SK-N-SH (cell line): ENCODE measurements at regions not wholly inside any gene's neighbourhood (a gene's known extent, or its start where the extent isn't known, plus 50 kb on each side); places are given as distances from the start of the nearest gene placed in this dataset.
A peak's percentile ranks its signal among the peaks of the same experiment; 100 is the strongest.

Experiments used
- CTCF ChIA-PET: fragments of 300-600, 350-600 bp; formaldehyde crosslinking; extraction: SDS; loops from one replicate; lab custom pipeline; 2021; lab: Yijun Ruan, JAX
- POLR2A ChIA-PET: fragments of 350-600 bp; sonication (Branson Sonifier 250); formaldehyde crosslinking; extraction: SDS; loops from one replicate; lab custom pipeline; 2020; ENCODE audit warnings: antibody characterized with exemption, inconsistent platforms; lab: Yijun Ruan, JAX
- DNase-seq: peaks from one replicate; pipeline ENCODE4 v3.0.0; 2012
- H2AFZ ChIP-seq: fragments of 200-600 bp; sonication (generic); 2 replicates; pipeline ENCODE4 v1.8.1; 2016; ENCODE audit warnings: antibody characterized with exemption, mild to moderate bottlenecking, low read depth
- H3F3A ChIP-seq: fragments of 200-600 bp; sonication (generic); replicated peaks from 2 replicates; pipeline ENCODE3; 2016; ENCODE audit warnings: antibody characterized with exemption, mild to moderate bottlenecking; ENCODE audit not compliant: insufficient read depth
- H3K27ac ChIP-seq, 2 experiments: fragments of 200-500 bp in 1 of 2; fragments of 200-600 bp in 1 of 2; sonication (Bioruptor generic) in 1 of 2; sonication (generic), shearing (Covaris generic) in 1 of 2; 2 replicates each; pipeline versions ENCODE4 v1.5.1 to v1.6.1; 2014 to 2016; ENCODE audit warnings: low read depth in 2 of 2, inconsistent platforms in 1 of 2, low read length in 1 of 2, mild to moderate bottlenecking in 1 of 2, mixed read lengths in 1 of 2
- H3K27me3 ChIP-seq: fragments of 200-600 bp; sonication (generic), shearing (Covaris generic); 2 replicates; pipeline ENCODE4 v1.6.1; 2016; ENCODE audit warnings: mixed run types; ENCODE audit not compliant: insufficient read depth
- H3K36me3 ChIP-seq, 2 experiments: fragments of 200-500 bp in 1 of 2; fragments of 200-600 bp in 1 of 2; sonication (Bioruptor generic) in 1 of 2; sonication (generic) in 1 of 2; replicated peaks in 1 of 2; 2 replicates each; pipeline versions ENCODE3 to v1.5.1; 2014 to 2016; ENCODE audit warnings: low read length in 1 of 2, mild to moderate bottlenecking in 1 of 2; ENCODE audit not compliant: insufficient read depth in 2 of 2, control insufficient read depth in 1 of 2
- H3K4me1 ChIP-seq, 2 experiments: fragments of 200-500 bp in 1 of 2; fragments of 200-600 bp in 1 of 2; sonication (Bioruptor generic) in 1 of 2; sonication (generic), shearing (Covaris generic) in 1 of 2; 2 replicates each; pipeline versions ENCODE4 v1.5.1 to v1.6.1; 2014 to 2016; ENCODE audit warnings: low read depth in 1 of 2, low read length in 1 of 2, mixed run types in 1 of 2; ENCODE audit not compliant: insufficient read depth in 2 of 2, control insufficient read depth in 1 of 2
- H3K4me2 ChIP-seq: fragments of 200-600 bp; sonication (generic), shearing (Covaris generic); 2 replicates; pipeline ENCODE4 v1.6.1; 2017; ENCODE audit warnings: mixed run types
- H3K4me3 ChIP-seq, 2 experiments: fragments of 200-500 bp in 1 of 2; fragments of 200-600 bp in 1 of 2; sonication (Bioruptor generic) in 1 of 2; sonication (generic), shearing (Covaris generic) in 1 of 2; 2 replicates each; pipeline versions ENCODE4 v1.5.1 to v1.8.1; 2014 to 2016; ENCODE audit warnings: low read depth in 2 of 2, inconsistent platforms in 1 of 2, low read length in 1 of 2, mild to moderate bottlenecking in 1 of 2, mixed read lengths in 1 of 2, moderate library complexity in 1 of 2
- H3K79me2 ChIP-seq: fragments of 200-600 bp; sonication (generic); 2 replicates; pipeline ENCODE4 v1.8.1; 2017; ENCODE audit warnings: mild to moderate bottlenecking; ENCODE audit not compliant: insufficient read depth
- H3K9ac ChIP-seq: fragments of 200-600 bp; sonication (generic); 2 replicates; pipeline ENCODE4 v1.6.1; 2017; ENCODE audit warnings: mixed run types
- H3K9me2 ChIP-seq: fragments of 200-600 bp; sonication (generic); 2 replicates; pipeline ENCODE4 v1.6.1; 2017; ENCODE audit warnings: mixed run types
- H3K9me3 ChIP-seq: fragments of 200-600 bp; sonication (generic); 2 replicates; pipeline ENCODE4 v1.6.1; 2017; ENCODE audit warnings: mixed run types, mild to moderate bottlenecking, moderate library complexity
- H4K20me1 ChIP-seq: fragments of 200-600 bp; sonication (generic); 2 replicates; pipeline ENCODE4 v1.6.1; 2017; ENCODE audit warnings: mild to moderate bottlenecking, mixed run types; ENCODE audit not compliant: insufficient read depth
- EZH2phosphoT487 ChIP-seq: fragments of 200-600 bp; sonication (generic); IDR thresholded peaks from 2 replicates; pipeline ENCODE4 v1.6.1; 2017; ENCODE audit warnings: low read depth, mixed run types, mild to moderate bottlenecking, antibody characterized with exemption, moderate library complexity, borderline replicate concordance
- JUND ChIP-seq: IDR thresholded peaks from 2 replicates; pipeline ENCODE4 v1.4.0; 2012
- MXI1 ChIP-seq: IDR thresholded peaks from 2 replicates; pipeline ENCODE4 v1.6.1; 2012; ENCODE audit warnings: mild to moderate bottlenecking, low read depth, low read length, improper control_type of control experiment
- NFIC ChIP-seq: IDR thresholded peaks from 2 replicates; pipeline ENCODE4 v1.4.0; 2012; ENCODE audit warnings: borderline replicate concordance
- NRF1 ChIP-seq: IDR thresholded peaks from 2 replicates; pipeline ENCODE4 v1.6.1; 2012; ENCODE audit warnings: low read depth, mild to moderate bottlenecking, low read length
- RAD21 ChIP-seq: IDR thresholded peaks from 2 replicates; pipeline ENCODE4 v1.6.1; 2012; ENCODE audit warnings: mild to moderate bottlenecking, low read length
- SIN3A ChIP-seq: IDR thresholded peaks from 2 replicates; pipeline ENCODE4 v1.6.1; 2012; ENCODE audit warnings: low read depth, mild to moderate bottlenecking, low read length, moderate library complexity, borderline replicate concordance
- SMC3 ChIP-seq: IDR thresholded peaks from 2 replicates; pipeline ENCODE4 v1.6.1; 2012; ENCODE audit warnings: low read depth, low read length, improper control_type of control experiment
- TAF1 ChIP-seq: IDR thresholded peaks from 2 replicates; pipeline ENCODE4 v1.6.1; 2012; ENCODE audit warnings: low read depth, mild to moderate bottlenecking, low read length, moderate library complexity, borderline replicate concordance
- TCF12 ChIP-seq: IDR thresholded peaks from 2 replicates; pipeline ENCODE4 v1.4.0; 2012
- WGBS: methylation state at CpG from one replicate; pipeline ENCODE4 v1.1.6; 2017; ENCODE audit warnings: low lambda C conversion rate; 5-methylcytosine and 5-hydroxymethylcytosine counted together
- TF ChIP-seq, protein P1 (sequence below): fragments of 200-600 bp; sonication (generic); IDR thresholded peaks from 2 replicates; pipeline ENCODE4 v1.6.1; 2017; ENCODE audit warnings: antibody characterized with exemption, mild to moderate bottlenecking, moderate library complexity
- TF ChIP-seq, protein P2 (sequence below): IDR thresholded peaks from 2 replicates; pipeline ENCODE4 v1.4.0; 2012; ENCODE audit warnings: low read depth, borderline replicate concordance
- TF ChIP-seq, protein P3 (sequence below): fragments of 150-350 bp; IDR thresholded peaks from 2 replicates; pipeline ENCODE4 v1.6.1; 2016; ENCODE audit warnings: mild to moderate bottlenecking, low read depth, low read length
- TF ChIP-seq, protein P4 (sequence below): IDR thresholded peaks from 2 replicates; pipeline ENCODE4 v1.4.0; 2012; ENCODE audit warnings: low read depth, borderline replicate concordance
- TF ChIP-seq, protein P5 (sequence below): IDR thresholded peaks from 2 replicates; pipeline ENCODE4 v1.6.1; 2012; ENCODE audit warnings: mild to moderate bottlenecking, low read depth, low read length, moderate library complexity

DNA sequence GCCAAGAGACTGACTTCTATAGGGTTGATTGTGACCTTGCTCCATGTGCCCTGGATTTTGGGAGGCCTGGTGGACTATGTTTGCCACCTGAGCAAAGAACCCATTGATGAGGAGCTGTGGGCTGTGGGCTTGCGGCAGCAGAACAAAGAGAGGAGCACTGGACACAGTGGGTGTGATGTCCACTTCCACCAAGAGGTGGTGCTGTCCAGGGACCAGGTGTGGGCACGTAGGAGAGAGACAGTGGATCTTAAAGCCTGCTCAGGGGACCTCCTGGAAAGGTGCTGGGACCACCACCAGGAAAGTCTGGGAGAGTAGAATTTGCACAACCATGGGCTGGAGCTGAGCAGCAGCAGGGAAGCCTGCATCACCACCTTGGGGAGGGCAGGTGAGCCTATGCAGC is 106.7 kb upstream of the ETS2 start:
- Histone ChIP-seq H3K9ac (no peak overlapping the region), H3K27me3 (peaks cover 8% of the 10 kb centered on the region; the same call in 1 of the 2 replicates), H3K36me3 (no peaks in the 10 kb centered on the region), H2AFZ (no peak overlapping the region), H3K9me3 (no peaks in the 10 kb centered on the region), H4K20me1 (no peaks in the 10 kb centered on the region), H3K4me2 (no peak overlapping the region), H3K27ac (no peak overlapping the region), H3F3A (no peaks in the 10 kb centered on the region), H3K4me3 (no peak overlapping the region), H3K9me2 (no peaks in the 10 kb centered on the region), H3K4me1 (no peaks in the 10 kb centered on the region; a peak in 1 of 4 replicates), H3K79me2 (no peaks in the 10 kb centered on the region)
- TF ChIP-seq, protein P1, sequence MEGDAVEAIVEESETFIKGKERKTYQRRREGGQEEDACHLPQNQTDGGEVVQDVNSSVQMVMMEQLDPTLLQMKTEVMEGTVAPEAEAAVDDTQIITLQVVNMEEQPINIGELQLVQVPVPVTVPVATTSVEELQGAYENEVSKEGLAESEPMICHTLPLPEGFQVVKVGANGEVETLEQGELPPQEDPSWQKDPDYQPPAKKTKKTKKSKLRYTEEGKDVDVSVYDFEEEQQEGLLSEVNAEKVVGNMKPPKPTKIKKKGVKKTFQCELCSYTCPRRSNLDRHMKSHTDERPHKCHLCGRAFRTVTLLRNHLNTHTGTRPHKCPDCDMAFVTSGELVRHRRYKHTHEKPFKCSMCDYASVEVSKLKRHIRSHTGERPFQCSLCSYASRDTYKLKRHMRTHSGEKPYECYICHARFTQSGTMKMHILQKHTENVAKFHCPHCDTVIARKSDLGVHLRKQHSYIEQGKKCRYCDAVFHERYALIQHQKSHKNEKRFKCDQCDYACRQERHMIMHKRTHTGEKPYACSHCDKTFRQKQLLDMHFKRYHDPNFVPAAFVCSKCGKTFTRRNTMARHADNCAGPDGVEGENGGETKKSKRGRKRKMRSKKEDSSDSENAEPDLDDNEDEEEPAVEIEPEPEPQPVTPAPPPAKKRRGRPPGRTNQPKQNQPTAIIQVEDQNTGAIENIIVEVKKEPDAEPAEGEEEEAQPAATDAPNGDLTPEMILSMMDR, result 0 out of 2 replicates have a peak, but pooled peaks have one; percentile 24
- no peak for TF ChIP-seq JUND
- ChIA-PET POLR2A (no interaction called here), CTCF (interaction anchor here (0.6 to 1.3 kb wide), 2 partner anchors 13 to 37 kb away, joined by 3 to 6 read pairs; no protein-coding TSS in a partner anchor)
- WGBS, result 55% methylated on average over 2 of the region's 2 CpGs
- DNase-seq, result no peak

DNA sequence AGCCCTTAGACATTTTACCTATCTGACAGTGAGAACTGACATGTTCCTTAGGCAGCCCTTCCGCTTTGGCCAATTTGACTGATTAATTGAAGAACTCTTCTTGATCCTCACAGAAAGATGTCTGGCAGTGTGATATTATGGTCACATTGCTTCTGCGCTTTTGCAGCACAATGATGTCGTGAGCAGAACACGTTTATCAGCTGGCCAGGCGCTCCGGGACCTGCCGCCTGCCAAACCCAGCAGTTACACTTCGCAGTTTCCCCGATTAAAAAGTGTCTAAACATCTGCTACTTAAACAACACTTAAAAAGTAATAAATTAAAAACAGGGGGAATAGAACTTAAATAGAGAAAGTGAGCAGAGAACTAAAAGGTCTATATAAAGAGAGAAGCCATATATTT is 103.5 kb upstream of the ETS2 start:
- Histone ChIP-seq H4K20me1 (no peaks in the 10 kb centered on the region), H3F3A (no peaks in the 10 kb centered on the region), H3K9me2 (no peaks in the 10 kb centered on the region), H3K9me3 (no peaks in the 10 kb centered on the region), H3K4me2 (no peak overlapping the region), H2AFZ (no peak overlapping the region), H3K27ac (no peak overlapping the region), H3K4me1 (no peaks in the 10 kb centered on the region; a peak in 1 of 4 replicates), H3K27me3 (no peaks in the 10 kb centered on the region; the same call in 1 of the 2 replicates), H3K4me3 (no peak overlapping the region), H3K9ac (no peak overlapping the region), H3K36me3 (no peaks in the 10 kb centered on the region), H3K79me2 (no peaks in the 10 kb centered on the region)
- no peak for DNase-seq
- CTCF ChIA-PET, result interaction anchor here (1.2 to 2.8 kb wide), 3 partner anchors 10 to 436 kb away, joined by 3 to 9 read pairs (median 3); no protein-coding TSS in a partner anchor
- POLR2A ChIA-PET, result no interaction called here
- WGBS, result 47% methylated on average over 9 of the region's 9 CpGs
- TF ChIP-seq MXI1, result no peak
- TF ChIP-seq SIN3A, result no peak
- no peak for TF ChIP-seq RAD21
- TF ChIP-seq NRF1, result no peak
- TF ChIP-seq, protein P2, sequence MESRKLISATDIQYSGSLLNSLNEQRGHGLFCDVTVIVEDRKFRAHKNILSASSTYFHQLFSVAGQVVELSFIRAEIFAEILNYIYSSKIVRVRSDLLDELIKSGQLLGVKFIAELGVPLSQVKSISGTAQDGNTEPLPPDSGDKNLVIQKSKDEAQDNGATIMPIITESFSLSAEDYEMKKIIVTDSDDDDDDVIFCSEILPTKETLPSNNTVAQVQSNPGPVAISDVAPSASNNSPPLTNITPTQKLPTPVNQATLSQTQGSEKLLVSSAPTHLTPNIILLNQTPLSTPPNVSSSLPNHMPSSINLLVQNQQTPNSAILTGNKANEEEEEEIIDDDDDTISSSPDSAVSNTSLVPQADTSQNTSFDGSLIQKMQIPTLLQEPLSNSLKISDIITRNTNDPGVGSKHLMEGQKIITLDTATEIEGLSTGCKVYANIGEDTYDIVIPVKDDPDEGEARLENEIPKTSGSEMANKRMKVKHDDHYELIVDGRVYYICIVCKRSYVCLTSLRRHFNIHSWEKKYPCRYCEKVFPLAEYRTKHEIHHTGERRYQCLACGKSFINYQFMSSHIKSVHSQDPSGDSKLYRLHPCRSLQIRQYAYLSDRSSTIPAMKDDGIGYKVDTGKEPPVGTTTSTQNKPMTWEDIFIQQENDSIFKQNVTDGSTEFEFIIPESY, result no peak
- no peak for TF ChIP-seq NFIC
- TF ChIP-seq, protein P1, result no peak
- TF ChIP-seq TCF12, result no peak
- TF ChIP-seq EZH2phosphoT487, result no peak
- TF ChIP-seq, protein P3, sequence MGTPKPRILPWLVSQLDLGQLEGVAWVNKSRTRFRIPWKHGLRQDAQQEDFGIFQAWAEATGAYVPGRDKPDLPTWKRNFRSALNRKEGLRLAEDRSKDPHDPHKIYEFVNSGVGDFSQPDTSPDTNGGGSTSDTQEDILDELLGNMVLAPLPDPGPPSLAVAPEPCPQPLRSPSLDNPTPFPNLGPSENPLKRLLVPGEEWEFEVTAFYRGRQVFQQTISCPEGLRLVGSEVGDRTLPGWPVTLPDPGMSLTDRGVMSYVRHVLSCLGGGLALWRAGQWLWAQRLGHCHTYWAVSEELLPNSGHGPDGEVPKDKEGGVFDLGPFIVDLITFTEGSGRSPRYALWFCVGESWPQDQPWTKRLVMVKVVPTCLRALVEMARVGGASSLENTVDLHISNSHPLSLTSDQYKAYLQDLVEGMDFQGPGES, result no peak
- TF ChIP-seq, protein P4, sequence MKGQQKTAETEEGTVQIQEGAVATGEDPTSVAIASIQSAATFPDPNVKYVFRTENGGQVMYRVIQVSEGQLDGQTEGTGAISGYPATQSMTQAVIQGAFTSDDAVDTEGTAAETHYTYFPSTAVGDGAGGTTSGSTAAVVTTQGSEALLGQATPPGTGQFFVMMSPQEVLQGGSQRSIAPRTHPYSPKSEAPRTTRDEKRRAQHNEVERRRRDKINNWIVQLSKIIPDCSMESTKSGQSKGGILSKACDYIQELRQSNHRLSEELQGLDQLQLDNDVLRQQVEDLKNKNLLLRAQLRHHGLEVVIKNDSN, result no peak
- no peak for TF ChIP-seq TAF1
- no peak for TF ChIP-seq SMC3
- TF ChIP-seq, protein P5, sequence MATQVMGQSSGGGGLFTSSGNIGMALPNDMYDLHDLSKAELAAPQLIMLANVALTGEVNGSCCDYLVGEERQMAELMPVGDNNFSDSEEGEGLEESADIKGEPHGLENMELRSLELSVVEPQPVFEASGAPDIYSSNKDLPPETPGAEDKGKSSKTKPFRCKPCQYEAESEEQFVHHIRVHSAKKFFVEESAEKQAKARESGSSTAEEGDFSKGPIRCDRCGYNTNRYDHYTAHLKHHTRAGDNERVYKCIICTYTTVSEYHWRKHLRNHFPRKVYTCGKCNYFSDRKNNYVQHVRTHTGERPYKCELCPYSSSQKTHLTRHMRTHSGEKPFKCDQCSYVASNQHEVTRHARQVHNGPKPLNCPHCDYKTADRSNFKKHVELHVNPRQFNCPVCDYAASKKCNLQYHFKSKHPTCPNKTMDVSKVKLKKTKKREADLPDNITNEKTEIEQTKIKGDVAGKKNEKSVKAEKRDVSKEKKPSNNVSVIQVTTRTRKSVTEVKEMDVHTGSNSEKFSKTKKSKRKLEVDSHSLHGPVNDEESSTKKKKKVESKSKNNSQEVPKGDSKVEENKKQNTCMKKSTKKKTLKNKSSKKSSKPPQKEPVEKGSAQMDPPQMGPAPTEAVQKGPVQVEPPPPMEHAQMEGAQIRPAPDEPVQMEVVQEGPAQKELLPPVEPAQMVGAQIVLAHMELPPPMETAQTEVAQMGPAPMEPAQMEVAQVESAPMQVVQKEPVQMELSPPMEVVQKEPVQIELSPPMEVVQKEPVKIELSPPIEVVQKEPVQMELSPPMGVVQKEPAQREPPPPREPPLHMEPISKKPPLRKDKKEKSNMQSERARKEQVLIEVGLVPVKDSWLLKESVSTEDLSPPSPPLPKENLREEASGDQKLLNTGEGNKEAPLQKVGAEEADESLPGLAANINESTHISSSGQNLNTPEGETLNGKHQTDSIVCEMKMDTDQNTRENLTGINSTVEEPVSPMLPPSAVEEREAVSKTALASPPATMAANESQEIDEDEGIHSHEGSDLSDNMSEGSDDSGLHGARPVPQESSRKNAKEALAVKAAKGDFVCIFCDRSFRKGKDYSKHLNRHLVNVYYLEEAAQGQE, result no peak
